Transverse colon (tissue), 3 donors: ENCODE measurements at regions not wholly inside any gene's neighbourhood (a gene's known extent, or its start where the extent isn't known, plus 50 kb on each side); places are given as distances from the start of the nearest gene placed in this dataset.

ENCODE experiments used
- EP300 ChIP-seq: sonication (generic); formaldehyde crosslinking; IDR thresholded peaks from one replicate; pipeline ENCODE4 v1.6.1; 2017; ENCODE audit warnings: antibody characterized with exemption, low read depth
- POLR2A ChIP-seq: fragments of 450-650 bp; IDR thresholded peaks from one replicate; pipeline ENCODE4 v1.6.1; 2016; ENCODE audit warnings: antibody characterized with exemption, mild to moderate bottlenecking, moderate library complexity
- TF ChIP-seq, protein P1 (sequence below), 5 experiments: fragments of 200-600 bp in 3 of 5; fragments of 450-650 bp in 2 of 5; sonication (generic) in 3 of 5; IDR thresholded peaks; 1 replicate in 2 of 5; 2 replicates in 3 of 5; pipeline ENCODE4 v1.5.1; 2016 to 2017; ENCODE audit warnings: antibody characterized with exemption in 5 of 5, inconsistent platforms in 3 of 5, mild to moderate bottlenecking in 2 of 5, moderate library complexity in 1 of 5

DNA sequence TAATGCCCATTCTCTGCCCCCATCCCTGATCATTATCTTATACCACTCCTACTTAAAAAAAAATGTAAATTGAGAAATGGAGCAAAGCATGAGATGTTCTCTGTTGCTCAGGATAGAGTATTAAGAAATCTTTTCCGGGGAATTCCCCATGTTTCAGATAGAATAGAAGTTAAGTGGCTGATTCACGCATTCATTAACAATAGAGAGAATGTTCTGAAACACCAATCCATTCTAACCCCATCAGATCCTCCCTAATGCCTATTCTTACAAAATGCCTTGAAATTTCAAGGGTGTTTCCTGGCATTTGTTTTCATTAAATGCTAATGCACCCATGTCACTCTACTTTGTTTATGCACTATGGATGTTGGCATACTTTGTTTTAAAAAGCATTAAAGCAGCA is 101.1 kb downstream of the AREG start:
- TF ChIP-seq, protein P1, sequence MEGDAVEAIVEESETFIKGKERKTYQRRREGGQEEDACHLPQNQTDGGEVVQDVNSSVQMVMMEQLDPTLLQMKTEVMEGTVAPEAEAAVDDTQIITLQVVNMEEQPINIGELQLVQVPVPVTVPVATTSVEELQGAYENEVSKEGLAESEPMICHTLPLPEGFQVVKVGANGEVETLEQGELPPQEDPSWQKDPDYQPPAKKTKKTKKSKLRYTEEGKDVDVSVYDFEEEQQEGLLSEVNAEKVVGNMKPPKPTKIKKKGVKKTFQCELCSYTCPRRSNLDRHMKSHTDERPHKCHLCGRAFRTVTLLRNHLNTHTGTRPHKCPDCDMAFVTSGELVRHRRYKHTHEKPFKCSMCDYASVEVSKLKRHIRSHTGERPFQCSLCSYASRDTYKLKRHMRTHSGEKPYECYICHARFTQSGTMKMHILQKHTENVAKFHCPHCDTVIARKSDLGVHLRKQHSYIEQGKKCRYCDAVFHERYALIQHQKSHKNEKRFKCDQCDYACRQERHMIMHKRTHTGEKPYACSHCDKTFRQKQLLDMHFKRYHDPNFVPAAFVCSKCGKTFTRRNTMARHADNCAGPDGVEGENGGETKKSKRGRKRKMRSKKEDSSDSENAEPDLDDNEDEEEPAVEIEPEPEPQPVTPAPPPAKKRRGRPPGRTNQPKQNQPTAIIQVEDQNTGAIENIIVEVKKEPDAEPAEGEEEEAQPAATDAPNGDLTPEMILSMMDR (IDR thresholded peaks at IDR 0.05), result no peak
- no peak for TF ChIP-seq POLR2A
- TF ChIP-seq EP300, result no peak
